Activated T-helper 1 cell treated with anti-CD3 and anti-CD28 coated beads, Interleukin-12 subunit alpha, Interleukin-12 subunit beta, Interleukin-2, Interleukin-4 antibody, amounts not matched to agents 30 ng/mL and 10 ng/mL and 1 ng/mL, durations not matched to agents 14 hours and 24 hours and 36 hours (primary cell): ENCODE measurements at regions not wholly inside any gene's neighbourhood (a gene's known extent, or its start where the extent isn't known, plus 50 kb on each side); places are given as distances from the start of the nearest gene placed in this dataset.

ENCODE experiments used
- DNase-seq: peaks from one replicate; pipeline ENCODE4 v3.0.0; 2021; ENCODE audit warnings: low spot score
- H3K27ac Mint-ChIP-seq: one replicate; pipeline ENCODE4 v1.8.0; 2021; ENCODE audit warnings: mild to moderate bottlenecking, mixed read lengths
- H3K27me3 Mint-ChIP-seq: one replicate; pipeline ENCODE4 v1.8.0; 2022; ENCODE audit warnings: mild to moderate bottlenecking, moderate library complexity, mixed read lengths; ENCODE audit not compliant: insufficient read depth
- H3K36me3 Mint-ChIP-seq: one replicate; pipeline ENCODE4 v1.8.0; 2021; ENCODE audit warnings: low read depth, mixed read lengths
- H3K4me1 Mint-ChIP-seq: one replicate; pipeline ENCODE4 v1.8.0; 2021; ENCODE audit warnings: low read depth, mixed read lengths
- H3K4me3 Mint-ChIP-seq: one replicate; pipeline ENCODE4 v1.8.0; 2021; ENCODE audit warnings: mild to moderate bottlenecking, moderate library complexity, mixed read lengths
- H3K9me3 Mint-ChIP-seq: one replicate; pipeline ENCODE4 v1.8.0; 2021; ENCODE audit warnings: mixed read lengths
- intact Hi-C: fragments of 100-400 bp; cut with micrococcal nuclease; formaldehyde crosslinking; loops from one replicate; pipeline ENCODE4 v1.15.1; 2024

DNA sequence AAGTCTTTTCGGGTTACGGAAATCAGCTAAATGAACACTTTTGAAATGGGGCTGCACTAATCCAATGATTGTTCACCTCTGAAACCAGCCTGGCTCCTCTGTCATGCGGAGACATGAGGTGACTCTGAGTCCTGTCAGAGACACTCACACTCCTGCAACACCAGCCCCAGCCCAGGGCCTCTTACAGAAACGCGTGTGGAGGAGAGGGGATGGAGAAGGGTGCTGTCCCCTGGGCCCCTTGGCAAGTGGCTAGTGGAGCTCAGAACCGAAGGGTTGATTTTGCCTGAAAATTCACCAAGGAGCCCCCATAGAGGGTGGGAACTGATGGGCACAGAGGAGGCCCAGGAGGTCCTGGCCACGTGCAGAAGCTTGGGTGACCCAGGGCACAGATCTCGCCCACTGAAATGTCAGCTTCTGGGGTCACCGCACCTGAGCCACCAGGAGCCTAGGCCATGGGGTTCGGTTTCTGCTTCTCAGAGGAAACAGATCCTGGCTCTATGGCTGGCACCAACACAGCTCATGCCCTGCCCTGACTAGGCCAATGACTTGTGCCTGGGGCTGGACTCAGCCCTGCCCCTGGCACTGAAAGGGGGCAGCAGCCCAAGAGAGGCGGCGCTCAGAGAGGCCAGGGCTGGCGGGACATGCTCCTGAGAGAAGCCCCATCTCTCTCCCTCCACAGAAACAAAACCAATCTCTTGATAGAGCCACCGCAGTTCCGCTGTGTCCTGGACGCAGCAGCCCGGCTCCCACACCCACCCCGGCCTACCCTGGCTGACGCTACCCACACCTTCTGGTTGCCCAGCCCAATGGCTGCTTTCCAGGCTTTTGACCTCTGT, 144.7 kb downstream of the ERMARD start:
- H3K27ac Mint-ChIP-seq, result no peak overlapping the region
- H3K27me3 Mint-ChIP-seq, result no peaks in the 10 kb centered on the region
- H3K9me3 Mint-ChIP-seq, result peaks cover 3% of the 10 kb centered on the region
- no peak for DNase-seq
- intact Hi-C loops, result no loop called here
- H3K36me3 Mint-ChIP-seq, result no peaks in the 10 kb centered on the region
- H3K4me1 Mint-ChIP-seq, result no peaks in the 10 kb centered on the region
- no peak overlapping the region for H3K4me3 Mint-ChIP-seq

DNA sequence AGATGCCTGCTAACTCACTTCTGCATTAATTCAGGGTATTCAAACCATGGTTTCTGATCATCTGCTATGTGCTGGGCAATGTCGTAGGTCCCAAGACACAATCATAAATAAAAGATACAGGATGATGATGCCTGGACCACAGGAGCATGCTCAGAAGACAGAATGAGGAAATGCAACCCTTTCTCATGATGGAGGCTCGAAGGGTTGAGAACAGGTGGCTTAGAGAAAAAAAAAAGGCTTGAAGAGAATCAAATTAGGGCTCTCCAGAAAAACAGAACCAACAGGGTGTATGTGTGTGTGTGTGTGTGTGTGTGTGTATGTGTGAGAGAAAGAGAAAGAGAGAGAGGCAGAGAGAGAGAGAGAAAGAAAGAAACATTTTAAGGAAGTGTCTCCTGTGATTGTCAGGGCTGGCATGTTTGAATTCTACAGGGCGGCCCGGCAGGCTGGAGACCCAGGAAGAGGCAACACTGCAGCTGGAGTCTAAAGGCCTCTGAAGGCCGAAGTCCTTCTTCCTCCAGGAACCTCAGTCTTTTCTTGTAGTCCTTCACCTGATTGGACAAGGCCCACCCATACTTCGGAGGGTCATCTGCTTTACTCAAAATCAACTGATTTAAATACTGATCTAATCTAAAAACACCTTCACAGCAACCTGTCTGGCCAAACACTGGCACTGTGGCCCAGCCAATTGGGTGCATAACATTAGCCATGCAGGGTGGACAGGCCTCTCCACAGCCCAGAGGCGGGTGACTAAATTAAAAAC, 143.8 kb downstream of the ERMARD start:
- intact Hi-C loops, result no loop called here
- no peaks in the 10 kb centered on the region for H3K27me3 Mint-ChIP-seq
- no peak for DNase-seq
- H3K27ac Mint-ChIP-seq, result no peak overlapping the region
- no peaks in the 10 kb centered on the region for H3K36me3 Mint-ChIP-seq
- H3K4me3 Mint-ChIP-seq, result no peak overlapping the region
- H3K4me1 Mint-ChIP-seq, result no peaks in the 10 kb centered on the region
- peaks cover 9% of the 10 kb centered on the region for H3K9me3 Mint-ChIP-seq

- no peak for DNase-seq
- no peak overlapping the region for H3K27ac Mint-ChIP-seq
- H3K36me3 Mint-ChIP-seq, result no peaks in the 10 kb centered on the region
- no peaks in the 10 kb centered on the region for H3K4me1 Mint-ChIP-seq
- intact Hi-C loops, result no loop called here
- H3K9me3 Mint-ChIP-seq, result peaks cover 9% of the 10 kb centered on the region
- H3K4me3 Mint-ChIP-seq, result no peak overlapping the region
- H3K27me3 Mint-ChIP-seq, result no peaks in the 10 kb centered on the region
These were observed 143.0 kb downstream of the ERMARD start for GRCh38 chr6:169894377-169894960.

DNA sequence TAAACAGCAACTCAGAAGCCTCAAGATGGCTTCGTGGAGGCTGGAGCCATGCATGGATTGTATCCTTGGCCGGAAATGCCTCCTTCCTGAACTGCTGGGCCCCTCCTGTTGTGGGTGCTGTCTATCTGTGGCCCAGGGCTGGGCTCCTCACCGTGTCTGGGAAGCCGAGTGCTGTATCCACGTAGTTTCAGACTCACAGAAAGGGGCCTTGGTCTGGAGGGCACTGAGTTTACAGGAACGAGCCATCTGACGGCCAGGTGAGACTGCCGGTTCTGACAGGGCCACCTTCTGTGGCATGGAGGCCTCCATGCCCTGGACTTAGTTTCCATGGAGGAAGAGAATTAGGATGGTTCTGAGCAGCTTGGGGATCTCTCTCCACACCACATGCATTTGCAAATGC, 142.2 kb downstream of the ERMARD start:
- Mint-ChIP-seq H3K27ac (no peak overlapping the region), H3K4me3 (no peak overlapping the region)
- intact Hi-C loops, result no loop called here

DNA sequence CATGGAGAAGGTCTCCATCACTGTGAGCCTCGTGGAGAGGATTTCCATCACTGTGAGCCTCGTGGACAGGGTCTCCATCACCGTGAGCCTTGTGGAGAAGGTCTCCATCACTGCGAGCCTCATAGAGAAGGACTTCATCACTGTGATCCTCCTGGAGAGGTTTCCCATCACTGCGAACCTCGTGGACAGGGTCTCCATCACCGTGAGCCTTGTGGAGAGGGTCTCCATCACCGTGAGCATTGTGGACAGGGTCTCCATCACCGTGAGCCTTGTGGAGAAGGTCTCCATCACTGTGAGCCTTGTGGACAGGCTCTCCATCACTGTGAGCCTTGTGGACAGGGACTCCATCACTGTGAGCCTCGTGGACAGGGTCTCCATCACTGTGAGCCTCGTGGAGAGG, 140.4 kb downstream of the ERMARD start:
- H3K36me3 Mint-ChIP-seq, result no peaks in the 10 kb centered on the region
- no peaks in the 10 kb centered on the region for H3K27me3 Mint-ChIP-seq
- H3K9me3 Mint-ChIP-seq, result peaks cover 9% of the 10 kb centered on the region
- H3K27ac Mint-ChIP-seq, result no peak overlapping the region
- H3K4me1 Mint-ChIP-seq, result no peaks in the 10 kb centered on the region
- intact Hi-C loops, result no loop called here
- no peak for DNase-seq
- H3K4me3 Mint-ChIP-seq, result no peak overlapping the region

More for the DNA sequence above, 142.2 kb downstream of the ERMARD start:
- no peak for DNase-seq
- peaks cover 9% of the 10 kb centered on the region for H3K9me3 Mint-ChIP-seq
- no peaks in the 10 kb centered on the region for H3K36me3 Mint-ChIP-seq
- H3K4me1 Mint-ChIP-seq, result no peaks in the 10 kb centered on the region
- H3K27me3 Mint-ChIP-seq, result no peaks in the 10 kb centered on the region

DNA sequence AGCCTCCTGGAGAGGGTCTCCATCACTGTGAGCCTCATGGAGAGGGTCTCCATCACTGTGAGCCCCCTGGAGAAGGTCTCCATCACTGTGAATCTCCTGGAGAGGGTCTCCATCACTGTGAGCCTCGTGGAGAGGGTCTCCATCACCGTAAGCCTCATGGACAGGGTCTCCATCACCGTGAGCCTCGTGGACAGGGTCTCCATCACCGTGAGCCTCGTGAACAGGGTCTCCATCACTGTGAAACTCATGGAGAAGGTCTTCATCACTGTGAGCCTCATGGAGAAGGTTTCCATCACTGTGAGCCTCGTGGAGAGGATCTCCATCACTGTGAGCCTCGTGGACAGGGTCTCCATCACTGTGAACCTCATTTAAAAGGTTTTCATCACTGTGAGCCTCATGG, 140.0 kb downstream of the ERMARD start:
- Mint-ChIP-seq H3K27ac (no peak overlapping the region), H3K4me1 (no peaks in the 10 kb centered on the region), H3K9me3 (peaks cover 9% of the 10 kb centered on the region), H3K36me3 (no peaks in the 10 kb centered on the region), H3K4me3 (no peak overlapping the region), H3K27me3 (no peaks in the 10 kb centered on the region)
- intact Hi-C loops, result no loop called here
- no peak for DNase-seq

DNA sequence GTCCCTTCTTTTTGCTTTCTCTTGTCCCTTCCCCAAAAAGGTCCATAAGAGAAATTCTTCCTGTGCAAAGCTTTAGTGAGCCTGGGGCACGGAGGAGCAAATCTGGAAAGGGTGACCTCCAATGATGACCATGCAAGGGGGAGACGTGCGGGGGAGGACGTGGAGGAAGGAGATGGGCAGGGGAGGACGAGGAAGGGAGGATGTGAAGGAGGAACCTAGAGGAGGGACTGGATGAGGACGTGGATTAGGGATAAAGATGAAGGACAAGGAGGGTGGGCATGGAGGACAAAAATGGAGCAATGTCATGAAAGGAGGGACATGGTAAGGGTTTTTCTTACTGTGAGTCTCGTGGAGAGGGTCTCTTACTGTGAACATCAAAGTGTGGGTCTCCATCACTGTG, 139.5 kb downstream of the ERMARD start:
- no peak for DNase-seq
- H3K27ac Mint-ChIP-seq, result no peak overlapping the region
- H3K4me1 Mint-ChIP-seq, result no peaks in the 10 kb centered on the region
- no peak overlapping the region for H3K4me3 Mint-ChIP-seq
- no peaks in the 10 kb centered on the region for H3K36me3 Mint-ChIP-seq
- H3K27me3 Mint-ChIP-seq, result no peaks in the 10 kb centered on the region
- intact Hi-C loops, result no loop called here
- H3K9me3 Mint-ChIP-seq, result peaks cover 9% of the 10 kb centered on the region

GRCh38 chr6:169890049-169890448, 138.6 kb downstream of the ERMARD start:
- Mint-ChIP-seq H3K27ac (no peak overlapping the region), H3K9me3 (peaks cover 9% of the 10 kb centered on the region), H3K27me3 (peaks cover 5% of the 10 kb centered on the region), H3K4me3 (no peak overlapping the region), H3K36me3 (no peaks in the 10 kb centered on the region), H3K4me1 (no peaks in the 10 kb centered on the region)
- intact Hi-C loops, result no loop called here
- no peak for DNase-seq

GRCh38 chr6:169887529-169888140, 136.2 kb downstream of the ERMARD start:
- Mint-ChIP-seq H3K36me3 (no peaks in the 10 kb centered on the region), H3K4me1 (no peaks in the 10 kb centered on the region), H3K9me3 (peaks cover 7% of the 10 kb centered on the region), H3K27ac (no peak overlapping the region), H3K27me3 (peaks cover 7% of the 10 kb centered on the region), H3K4me3 (no peak overlapping the region)
- DNase-seq, result no peak
- intact Hi-C loops, result no loop called here

DNA sequence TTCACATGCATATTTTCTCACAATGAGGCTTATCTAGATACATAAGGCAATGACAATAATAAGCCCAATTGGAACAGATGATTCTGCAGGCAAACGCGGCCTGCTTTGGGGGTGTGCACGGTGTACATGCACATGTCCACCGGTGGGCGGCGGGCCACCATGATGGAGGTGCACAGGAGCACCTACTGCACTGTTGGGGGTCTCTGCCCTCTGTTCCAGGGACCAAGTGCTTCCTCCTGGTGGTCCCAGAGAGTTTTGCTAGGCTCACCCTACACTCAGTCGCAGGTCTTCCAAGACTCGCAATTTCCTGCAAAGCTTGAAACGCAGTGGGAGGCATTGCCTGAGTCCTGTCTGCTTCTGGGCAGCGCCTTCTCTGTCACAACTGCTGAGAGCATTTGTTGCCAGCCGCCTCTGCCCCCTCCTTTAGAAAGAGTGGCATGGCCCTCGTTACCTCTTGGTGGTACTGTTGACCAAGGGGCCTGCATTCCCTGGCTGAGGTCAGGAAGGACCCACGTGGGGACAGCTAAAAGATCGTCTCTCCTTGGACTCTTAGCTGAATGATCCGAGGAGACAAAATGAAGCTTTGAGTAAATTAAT, 135.3 kb downstream of the ERMARD start:
- no peaks in the 10 kb centered on the region for H3K36me3 Mint-ChIP-seq
- no peak overlapping the region for H3K4me3 Mint-ChIP-seq
- intact Hi-C loops, result no loop called here
- peaks cover 7% of the 10 kb centered on the region for H3K27me3 Mint-ChIP-seq
- peaks cover 7% of the 10 kb centered on the region for H3K9me3 Mint-ChIP-seq
- H3K4me1 Mint-ChIP-seq, result no peaks in the 10 kb centered on the region
- no peak for DNase-seq
- H3K27ac Mint-ChIP-seq, result no peak overlapping the region

GRCh38 chr6:169885831-169886230, 134.4 kb downstream of the ERMARD start:
- Mint-ChIP-seq H3K36me3 (no peaks in the 10 kb centered on the region), H3K4me3 (no peak overlapping the region), H3K4me1 (no peaks in the 10 kb centered on the region), H3K9me3 (peaks cover 4% of the 10 kb centered on the region), H3K27ac (no peak overlapping the region), H3K27me3 (peaks cover 7% of the 10 kb centered on the region)
- DNase-seq, result no peak
- intact Hi-C loops, result no loop called here

DNA sequence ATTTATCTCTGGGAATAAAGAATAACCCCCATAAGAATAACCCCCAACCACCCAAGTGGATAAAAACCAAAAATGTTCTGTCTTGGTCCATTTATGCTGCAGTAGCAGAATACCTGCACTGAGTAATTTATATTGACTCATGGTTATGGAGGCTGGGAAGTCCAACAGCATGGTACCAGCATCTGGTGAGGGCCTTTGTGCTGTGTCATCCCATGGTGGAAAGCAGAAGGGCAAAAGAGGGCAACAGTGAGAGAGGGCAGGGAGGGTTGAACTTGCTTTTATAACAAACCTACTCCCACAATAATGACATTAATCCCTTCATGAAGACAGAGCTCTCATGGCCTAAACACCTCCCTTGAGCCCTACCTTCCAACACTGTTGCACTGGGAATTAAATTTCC, 133.7 kb downstream of the ERMARD start:
- no peak overlapping the region for H3K4me3 Mint-ChIP-seq
- DNase-seq, result no peak
- no peak overlapping the region for H3K27ac Mint-ChIP-seq
- peaks cover 7% of the 10 kb centered on the region for H3K27me3 Mint-ChIP-seq
- no peaks in the 10 kb centered on the region for H3K9me3 Mint-ChIP-seq
- H3K36me3 Mint-ChIP-seq, result no peaks in the 10 kb centered on the region
- intact Hi-C loops, result no loop called here
- H3K4me1 Mint-ChIP-seq, result no peaks in the 10 kb centered on the region
